Activated T-helper 1 cell treated with anti-CD3 and anti-CD28 coated beads, Interleukin-12 subunit alpha, Interleukin-12 subunit beta, Interleukin-2, Interleukin-4 antibody, amounts not matched to agents 30 ng/mL and 10 ng/mL and 1 ng/mL, durations not matched to agents 14 hours and 24 hours and 36 hours (primary cell): ENCODE measurements at regions not wholly inside any gene's neighbourhood (a gene's known extent, or its start where the extent isn't known, plus 50 kb on each side); places are given as distances from the start of the nearest gene placed in this dataset.
A peak's percentile ranks its signal among the peaks of the same experiment; 100 is the strongest.

ENCODE experiments used
- DNase-seq: peaks from one replicate; pipeline ENCODE4 v3.0.0; 2021; ENCODE audit warnings: low spot score
- H3K27ac Mint-ChIP-seq: one replicate; pipeline ENCODE4 v1.8.0; 2021; ENCODE audit warnings: mild to moderate bottlenecking, mixed read lengths
- H3K27me3 Mint-ChIP-seq: one replicate; pipeline ENCODE4 v1.8.0; 2022; ENCODE audit warnings: mild to moderate bottlenecking, moderate library complexity, mixed read lengths; ENCODE audit not compliant: insufficient read depth
- H3K36me3 Mint-ChIP-seq: one replicate; pipeline ENCODE4 v1.8.0; 2021; ENCODE audit warnings: low read depth, mixed read lengths
- H3K4me1 Mint-ChIP-seq: one replicate; pipeline ENCODE4 v1.8.0; 2021; ENCODE audit warnings: low read depth, mixed read lengths
- H3K4me3 Mint-ChIP-seq: one replicate; pipeline ENCODE4 v1.8.0; 2021; ENCODE audit warnings: mild to moderate bottlenecking, moderate library complexity, mixed read lengths
- H3K9me3 Mint-ChIP-seq: one replicate; pipeline ENCODE4 v1.8.0; 2021; ENCODE audit warnings: mixed read lengths
- intact Hi-C: fragments of 100-400 bp; cut with micrococcal nuclease; formaldehyde crosslinking; loops from one replicate; pipeline ENCODE4 v1.15.1; 2024

GRCh38 chr3:18772699-18773305 is 347.7 kb upstream of the SATB1 start:
- no peak for DNase-seq
- Mint-ChIP-seq H3K36me3 (peaks cover 5% of the 10 kb centered on the region), H3K27me3 (peaks cover 2% of the 10 kb centered on the region), H3K4me3 (no peak overlapping the region), H3K9me3 (no peaks in the 10 kb centered on the region), H3K4me1 (peaks cover 43% of the 10 kb centered on the region), H3K27ac (no peak overlapping the region)
- intact Hi-C loops: no loop called here

- H3K4me3 Mint-ChIP-seq: no peak overlapping the region
- H3K27me3 Mint-ChIP-seq: peaks cover 2% of the 10 kb centered on the region
- H3K4me1 Mint-ChIP-seq: peaks cover 43% of the 10 kb centered on the region
- peaks cover 5% of the 10 kb centered on the region for H3K36me3 Mint-ChIP-seq
- no peak overlapping the region for H3K27ac Mint-ChIP-seq
- DNase-seq: no peak
- intact Hi-C loops: no loop called here
- H3K9me3 Mint-ChIP-seq: no peaks in the 10 kb centered on the region
These were observed 346.8 kb upstream of the SATB1 start for GRCh38 chr3:18771931-18772330.

- H3K27me3 Mint-ChIP-seq: peaks cover under 1% of the 10 kb centered on the region
- H3K9me3 Mint-ChIP-seq: no peaks in the 10 kb centered on the region
- no peak overlapping the region for H3K27ac Mint-ChIP-seq
- no peak overlapping the region for H3K4me3 Mint-ChIP-seq
- H3K36me3 Mint-ChIP-seq: peaks cover 8% of the 10 kb centered on the region
- DNase-seq: no peak
- H3K4me1 Mint-ChIP-seq: peaks cover 46% of the 10 kb centered on the region
- intact Hi-C loops: no loop called here
These were observed 345.7 kb upstream of the SATB1 start for GRCh38 chr3:18770800-18771199.

- Mint-ChIP-seq H3K27ac (no peak overlapping the region), H3K27me3 (no peaks in the 10 kb centered on the region), H3K4me3 (no peak overlapping the region), H3K9me3 (no peaks in the 10 kb centered on the region), H3K4me1 (peaks cover 30% of the 10 kb centered on the region), H3K36me3 (peaks cover 8% of the 10 kb centered on the region)
- intact Hi-C loops: loop anchor here (2.0 kb wide), 1 partner anchor 19 kb away; no protein-coding TSS in a partner anchor
- DNase-seq: no peak
These were observed 342.7 kb upstream of the SATB1 start for GRCh38 chr3:18767756-18768303.

- DNase-seq: no peak
- Mint-ChIP-seq H3K9me3 (no peaks in the 10 kb centered on the region), H3K27ac (no peak overlapping the region), H3K4me1 (peaks cover 21% of the 10 kb centered on the region), H3K27me3 (no peaks in the 10 kb centered on the region), H3K36me3 (peaks cover 8% of the 10 kb centered on the region), H3K4me3 (no peak overlapping the region)
- intact Hi-C loops: loop anchor here (2.0 kb wide), 1 partner anchor 20 kb away; no protein-coding TSS in a partner anchor
These were observed 341.8 kb upstream of the SATB1 start for GRCh38 chr3:18766974-18767373.

GRCh38 chr3:18765662-18766061 is 340.5 kb upstream of the SATB1 start:
- H3K4me1 Mint-ChIP-seq: peaks cover 8% of the 10 kb centered on the region
- no peaks in the 10 kb centered on the region for H3K27me3 Mint-ChIP-seq
- H3K9me3 Mint-ChIP-seq: no peaks in the 10 kb centered on the region
- DNase-seq: no peak
- no peak overlapping the region for H3K4me3 Mint-ChIP-seq
- intact Hi-C loops: loop anchor here (2.0 kb wide), 1 partner anchor 21 kb away; no protein-coding TSS in a partner anchor
- no peak overlapping the region for H3K27ac Mint-ChIP-seq
- peaks cover 5% of the 10 kb centered on the region for H3K36me3 Mint-ChIP-seq

- DNase-seq: no peak
- no peak overlapping the region for H3K27ac Mint-ChIP-seq
- peaks cover 5% of the 10 kb centered on the region for H3K4me1 Mint-ChIP-seq
- H3K4me3 Mint-ChIP-seq: no peak overlapping the region
- H3K36me3 Mint-ChIP-seq: peaks cover 4% of the 10 kb centered on the region
- H3K27me3 Mint-ChIP-seq: no peaks in the 10 kb centered on the region
- no peaks in the 10 kb centered on the region for H3K9me3 Mint-ChIP-seq
- intact Hi-C loops: no loop called here
These were observed 340.0 kb upstream of the SATB1 start for GRCh38 chr3:18765161-18765560.

- no peak overlapping the region for H3K27ac Mint-ChIP-seq
- H3K36me3 Mint-ChIP-seq: peaks cover 5% of the 10 kb centered on the region
- H3K4me1 Mint-ChIP-seq: peaks cover 22% of the 10 kb centered on the region
- no peaks in the 10 kb centered on the region for H3K9me3 Mint-ChIP-seq
- H3K4me3 Mint-ChIP-seq: no peak overlapping the region
- DNase-seq: no peak
- intact Hi-C loops: no loop called here
- H3K27me3 Mint-ChIP-seq: no peaks in the 10 kb centered on the region
These were observed 336.4 kb upstream of the SATB1 start for GRCh38 chr3:18761530-18761929.

GRCh38 chr3:18758047-18758704 is 333.0 kb upstream of the SATB1 start:
- Mint-ChIP-seq H3K27ac (peak overlapping the region; percentile 73), H3K4me3 (no peak overlapping the region), H3K9me3 (peaks cover 8% of the 10 kb centered on the region), H3K36me3 (peaks cover 15% of the 10 kb centered on the region), H3K4me1 (peaks cover 50% of the 10 kb centered on the region), H3K27me3 (no peaks in the 10 kb centered on the region)
- DNase-seq: peak; percentile 50
- intact Hi-C loops: loop anchor here (1.0 kb wide), 9 partner anchors 17 to 369 kb away; no protein-coding TSS in a partner anchor

GRCh38 chr3:18757476-18757875 is 332.3 kb upstream of the SATB1 start:
- Mint-ChIP-seq H3K36me3 (peaks cover 15% of the 10 kb centered on the region), H3K4me3 (peak overlapping the region; percentile 25), H3K4me1 (peaks cover 57% of the 10 kb centered on the region), H3K9me3 (peaks cover 8% of the 10 kb centered on the region), H3K27me3 (no peaks in the 10 kb centered on the region), H3K27ac (peak overlapping the region; percentile 73)
- intact Hi-C loops: loop anchor here (1.0 kb wide), 1 partner anchor 13 kb away; no protein-coding TSS in a partner anchor
- no peak for DNase-seq

- no peak for DNase-seq
- peaks cover 8% of the 10 kb centered on the region for H3K9me3 Mint-ChIP-seq
- no peaks in the 10 kb centered on the region for H3K27me3 Mint-ChIP-seq
- no peak overlapping the region for H3K27ac Mint-ChIP-seq
- peaks cover 20% of the 10 kb centered on the region for H3K36me3 Mint-ChIP-seq
- intact Hi-C loops: loop anchor here (1.0 kb wide), 1 partner anchor 8 kb away; no protein-coding TSS in a partner anchor
- peaks cover 78% of the 10 kb centered on the region for H3K4me1 Mint-ChIP-seq
- H3K4me3 Mint-ChIP-seq: no peak overlapping the region
These were observed 327.3 kb upstream of the SATB1 start for GRCh38 chr3:18752273-18752934.

GRCh38 chr3:18751514-18751913 is 326.4 kb upstream of the SATB1 start:
- Mint-ChIP-seq H3K4me3 (no peak overlapping the region), H3K4me1 (peaks cover 81% of the 10 kb centered on the region), H3K27ac (no peak overlapping the region), H3K36me3 (peaks cover 18% of the 10 kb centered on the region), H3K9me3 (peaks cover 10% of the 10 kb centered on the region), H3K27me3 (no peaks in the 10 kb centered on the region)
- DNase-seq: no peak
- intact Hi-C loops: no loop called here

- Mint-ChIP-seq H3K9me3 (peaks cover 7% of the 10 kb centered on the region), H3K27me3 (no peaks in the 10 kb centered on the region), H3K4me3 (no peak overlapping the region), H3K27ac (no peak overlapping the region), H3K36me3 (peaks cover 10% of the 10 kb centered on the region), H3K4me1 (peaks cover 81% of the 10 kb centered on the region)
- no peak for DNase-seq
- intact Hi-C loops: loop anchor here (10.0 kb wide), 1 partner anchor 1437 kb away; the partner anchor contains the start of gene SGO1
These were observed 322.2 kb upstream of the SATB1 start for GRCh38 chr3:18747383-18747782.
